ENCODE measurements at regions not wholly inside any gene's neighbourhood (a gene's known extent, or its start where the extent isn't known, plus 50 kb on each side); places are given as distances from the start of the nearest gene placed in this dataset.

DNA sequence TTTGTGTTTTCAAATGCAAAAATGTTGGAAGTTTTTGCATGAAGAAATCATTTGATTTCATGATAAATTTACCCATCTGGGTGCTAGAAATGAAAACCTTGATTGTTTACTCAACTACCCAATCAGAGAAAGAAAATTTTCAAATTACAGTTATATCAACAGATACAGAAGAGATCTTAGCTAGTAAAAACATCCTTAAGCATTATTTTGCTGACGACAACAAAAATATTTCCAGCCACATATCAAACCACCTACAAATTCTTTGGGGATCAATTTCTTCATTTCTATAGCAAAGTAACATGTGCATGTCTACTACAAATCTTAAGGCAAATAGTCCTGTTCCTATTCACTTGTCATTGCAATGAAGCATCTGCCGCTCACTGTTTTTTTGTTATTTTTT, 530.3 kb downstream of the ZIC1 start:
- TF ChIP-seq SIX5 (IDR thresholded peaks at IDR 0.05; ENCODE audit: low read depth, low read length, severe bottlenecking): no peak
- TF ChIP-seq, protein P1, sequence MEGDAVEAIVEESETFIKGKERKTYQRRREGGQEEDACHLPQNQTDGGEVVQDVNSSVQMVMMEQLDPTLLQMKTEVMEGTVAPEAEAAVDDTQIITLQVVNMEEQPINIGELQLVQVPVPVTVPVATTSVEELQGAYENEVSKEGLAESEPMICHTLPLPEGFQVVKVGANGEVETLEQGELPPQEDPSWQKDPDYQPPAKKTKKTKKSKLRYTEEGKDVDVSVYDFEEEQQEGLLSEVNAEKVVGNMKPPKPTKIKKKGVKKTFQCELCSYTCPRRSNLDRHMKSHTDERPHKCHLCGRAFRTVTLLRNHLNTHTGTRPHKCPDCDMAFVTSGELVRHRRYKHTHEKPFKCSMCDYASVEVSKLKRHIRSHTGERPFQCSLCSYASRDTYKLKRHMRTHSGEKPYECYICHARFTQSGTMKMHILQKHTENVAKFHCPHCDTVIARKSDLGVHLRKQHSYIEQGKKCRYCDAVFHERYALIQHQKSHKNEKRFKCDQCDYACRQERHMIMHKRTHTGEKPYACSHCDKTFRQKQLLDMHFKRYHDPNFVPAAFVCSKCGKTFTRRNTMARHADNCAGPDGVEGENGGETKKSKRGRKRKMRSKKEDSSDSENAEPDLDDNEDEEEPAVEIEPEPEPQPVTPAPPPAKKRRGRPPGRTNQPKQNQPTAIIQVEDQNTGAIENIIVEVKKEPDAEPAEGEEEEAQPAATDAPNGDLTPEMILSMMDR (IDR thresholded peaks at IDR 0.05 in 2 of 3, conservative IDR thresholded peaks at IDR 0.05 in 1 of 3; ENCODE audit: control insufficient read depth in 2 of 3, extremely low read depth in 1 of 3, insufficient read depth in 1 of 3, low read depth in 3 of 3, low read length in 3 of 3): no peak
- TF ChIP-seq HDAC2 (IDR thresholded peaks at IDR 0.05): no peak
- TF ChIP-seq GABPA (IDR thresholded peaks at IDR 0.05; ENCODE audit: low read depth): no peak
- no peak for TF ChIP-seq NFIC (IDR thresholded peaks at IDR 0.05; ENCODE audit: low read depth, low read length)
- no peak for TF ChIP-seq FOXM1 (IDR thresholded peaks at IDR 0.05; ENCODE audit: low read depth, low read length)
- no peak for TF ChIP-seq EZH2 (IDR thresholded peaks at IDR 0.05; ENCODE audit: borderline replicate concordance, control insufficient read depth, low read depth, low read length)
- TF ChIP-seq CBFB (IDR thresholded peaks at IDR 0.05; ENCODE audit: low read depth): no peak
- no peak for TF ChIP-seq RAD21 (IDR thresholded peaks at IDR 0.05; ENCODE audit: insufficient read depth, low read depth, low read length)
- no peak for TF ChIP-seq SP1 (IDR thresholded peaks at IDR 0.05; ENCODE audit: low read depth, low read length)
- TF ChIP-seq POLR2AphosphoS5 (IDR thresholded peaks at IDR 0.05; ENCODE audit: low read length): no peak
- no peak for TF ChIP-seq FOS (IDR thresholded peaks at IDR 0.05; ENCODE audit: borderline replicate concordance, extremely low read depth, insufficient read length)
- TF ChIP-seq CBX5 (IDR thresholded peaks at IDR 0.05; ENCODE audit: low read depth): no peak
- TF ChIP-seq RAD51 (IDR thresholded peaks at IDR 0.05): no peak
